Peyer's patch (tissue), 4 donors: ENCODE measurements at regions not wholly inside any gene's neighbourhood (a gene's known extent, or its start where the extent isn't known, plus 50 kb on each side); places are given as distances from the start of the nearest gene placed in this dataset.
"Not testable (repeated sequence)": the region's sequence is repeated elsewhere in the genome, so short reads cannot be mapped to it uniquely, and the experiment has no call there.

ENCODE experiments used
- DNase-seq, 3 donors: peaks; one replicate each; pipeline ENCODE4 v3.0.0-alpha.2; 2017 to 2019
- H3K27ac ChIP-seq, 4 donors: fragments of 200-600 bp; sonication (generic); one replicate each; pipeline ENCODE4 v1.5.1; 2016 to 2019
- H3K27me3 ChIP-seq, 2 donors: fragments of 200-600 bp; sonication (generic); one replicate each; pipeline ENCODE4 v1.5.1; 2019
- H3K36me3 ChIP-seq, 3 donors: fragments of 200-600 bp; sonication (generic); one replicate each; pipeline ENCODE4 v1.5.1; 2016 to 2019
- H3K4me1 ChIP-seq, 4 donors: fragments of 200-600 bp; sonication (generic); one replicate each; pipeline ENCODE4 v1.5.1; 2016 to 2019
- H3K4me3 ChIP-seq, 4 donors: fragments of 200-600 bp; sonication (generic); 1 replicate in 3 of 4; 2 replicates in 1 of 4; pipeline ENCODE4 v1.5.1; 2016 to 2019; ENCODE audit warnings: mild to moderate bottlenecking in 1 of 4
- H3K9me3 ChIP-seq, 4 donors: fragments of 200-600 bp; sonication (generic); one replicate each; pipeline ENCODE4 v1.5.1; 2016 to 2019; ENCODE audit warnings: mild to moderate bottlenecking in 1 of 4
- POLR2A ChIP-seq, 2 donors: fragments of 450-650 bp; IDR thresholded peaks; one replicate each; pipeline ENCODE4 v1.5.1; 2017; ENCODE audit warnings: antibody characterized with exemption in 2 of 2, mild to moderate bottlenecking in 2 of 2, moderate library complexity in 2 of 2
- TF ChIP-seq, protein P1 (sequence below), 6 experiments: fragments of 450-650 bp in 4 of 6; fragments of 200-600 bp in 2 of 6; sonication (generic) in 1 of 6; IDR thresholded peaks; one replicate each; pipeline ENCODE4 v1.5.1; 2017 to 2019; ENCODE audit warnings: antibody characterized with exemption in 6 of 6, mild to moderate bottlenecking in 3 of 6, moderate library complexity in 1 of 6

DNA sequence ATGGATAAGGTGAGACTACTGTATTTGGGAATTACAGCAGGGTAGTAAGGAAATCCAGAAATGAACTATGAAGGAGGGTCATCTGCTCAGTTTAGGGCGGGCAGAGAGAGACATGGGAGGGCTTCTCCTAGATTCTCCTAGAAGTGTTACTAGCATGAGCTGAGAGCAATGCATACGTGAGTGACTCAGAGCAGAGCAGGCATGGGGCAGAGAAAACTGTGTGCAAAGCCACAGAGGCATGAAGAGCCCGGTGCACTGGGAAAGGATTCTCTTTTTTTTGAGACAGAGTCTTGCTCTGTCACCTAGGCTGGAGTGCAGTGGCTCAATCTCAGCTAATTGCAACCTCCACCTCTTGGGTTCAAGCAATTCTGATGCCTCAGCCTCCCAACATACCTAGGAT, 116.2 kb downstream of the SOCS6 start:
- H3K27me3 ChIP-seq = no peaks in the 10 kb centered on the region
- no peaks in the 10 kb centered on the region for H3K9me3 ChIP-seq
- no peaks in the 10 kb centered on the region for H3K4me1 ChIP-seq
- no peak for DNase-seq
- H3K27ac ChIP-seq = no peak overlapping the region
- no peaks in the 10 kb centered on the region for H3K36me3 ChIP-seq
- TF ChIP-seq POLR2A (IDR thresholded peaks at IDR 0.05) = no peak
- TF ChIP-seq, protein P1, sequence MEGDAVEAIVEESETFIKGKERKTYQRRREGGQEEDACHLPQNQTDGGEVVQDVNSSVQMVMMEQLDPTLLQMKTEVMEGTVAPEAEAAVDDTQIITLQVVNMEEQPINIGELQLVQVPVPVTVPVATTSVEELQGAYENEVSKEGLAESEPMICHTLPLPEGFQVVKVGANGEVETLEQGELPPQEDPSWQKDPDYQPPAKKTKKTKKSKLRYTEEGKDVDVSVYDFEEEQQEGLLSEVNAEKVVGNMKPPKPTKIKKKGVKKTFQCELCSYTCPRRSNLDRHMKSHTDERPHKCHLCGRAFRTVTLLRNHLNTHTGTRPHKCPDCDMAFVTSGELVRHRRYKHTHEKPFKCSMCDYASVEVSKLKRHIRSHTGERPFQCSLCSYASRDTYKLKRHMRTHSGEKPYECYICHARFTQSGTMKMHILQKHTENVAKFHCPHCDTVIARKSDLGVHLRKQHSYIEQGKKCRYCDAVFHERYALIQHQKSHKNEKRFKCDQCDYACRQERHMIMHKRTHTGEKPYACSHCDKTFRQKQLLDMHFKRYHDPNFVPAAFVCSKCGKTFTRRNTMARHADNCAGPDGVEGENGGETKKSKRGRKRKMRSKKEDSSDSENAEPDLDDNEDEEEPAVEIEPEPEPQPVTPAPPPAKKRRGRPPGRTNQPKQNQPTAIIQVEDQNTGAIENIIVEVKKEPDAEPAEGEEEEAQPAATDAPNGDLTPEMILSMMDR (IDR thresholded peaks at IDR 0.05) = no peak
- no peak overlapping the region for H3K4me3 ChIP-seq

DNA sequence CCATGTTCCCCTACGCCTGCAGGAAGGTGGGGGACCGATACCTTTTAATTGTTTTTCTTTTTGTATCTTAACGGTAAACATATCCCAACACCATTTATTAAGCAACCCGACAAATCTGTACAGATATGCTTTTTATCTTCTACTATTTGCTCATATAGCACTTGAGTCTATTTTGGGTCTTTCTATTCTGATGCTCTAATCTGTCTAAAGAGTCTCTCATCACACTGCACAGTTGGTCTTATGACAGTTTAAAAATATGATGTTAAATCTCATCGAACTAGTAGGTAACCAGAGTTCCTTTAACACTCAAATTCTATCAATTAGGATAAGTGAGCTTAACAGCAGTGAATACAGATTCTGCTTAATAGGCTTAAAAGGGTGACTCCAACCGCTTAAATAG, 111.6 kb downstream of the SOCS6 start:
- no peak for DNase-seq
- Histone ChIP-seq H3K4me3 (no peak overlapping the region), H3K9me3 (no peaks in the 10 kb centered on the region), H3K27me3 (no peaks in the 10 kb centered on the region), H3K36me3 (no peaks in the 10 kb centered on the region), H3K4me1 (no peaks in the 10 kb centered on the region), H3K27ac (no peak overlapping the region)
- no peak for TF ChIP-seq POLR2A (IDR thresholded peaks at IDR 0.05)
- TF ChIP-seq, protein P1 (IDR thresholded peaks at IDR 0.05) = no peak

DNA sequence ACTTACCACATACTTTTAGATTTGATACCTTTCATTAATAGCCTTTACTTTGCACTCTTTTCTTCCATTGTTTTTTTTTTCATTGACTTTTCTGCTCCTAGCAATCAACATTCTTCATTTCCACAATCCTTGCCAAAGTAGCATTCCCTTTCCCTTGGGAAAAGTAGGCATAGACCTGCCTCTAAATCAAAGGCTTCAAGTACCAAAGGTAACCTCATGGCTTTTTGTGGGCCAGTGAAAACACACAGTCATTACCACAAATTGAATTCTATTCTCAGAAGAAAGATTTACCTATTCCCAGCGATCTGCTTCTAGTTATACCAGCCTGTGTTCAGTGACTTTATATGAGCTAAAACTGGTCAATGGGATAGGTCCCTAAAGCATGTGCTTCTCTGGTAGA, 109.2 kb downstream of the SOCS6 start:
- H3K4me3 ChIP-seq = no peak overlapping the region
- H3K27me3 ChIP-seq = no peaks in the 10 kb centered on the region
- no peak for TF ChIP-seq POLR2A (IDR thresholded peaks at IDR 0.05)
- TF ChIP-seq, protein P1 (IDR thresholded peaks at IDR 0.05) = no peak
- no peak for DNase-seq
- no peaks in the 10 kb centered on the region for H3K9me3 ChIP-seq
- H3K4me1 ChIP-seq = no peaks in the 10 kb centered on the region
- no peaks in the 10 kb centered on the region for H3K36me3 ChIP-seq
- no peak overlapping the region for H3K27ac ChIP-seq

DNA sequence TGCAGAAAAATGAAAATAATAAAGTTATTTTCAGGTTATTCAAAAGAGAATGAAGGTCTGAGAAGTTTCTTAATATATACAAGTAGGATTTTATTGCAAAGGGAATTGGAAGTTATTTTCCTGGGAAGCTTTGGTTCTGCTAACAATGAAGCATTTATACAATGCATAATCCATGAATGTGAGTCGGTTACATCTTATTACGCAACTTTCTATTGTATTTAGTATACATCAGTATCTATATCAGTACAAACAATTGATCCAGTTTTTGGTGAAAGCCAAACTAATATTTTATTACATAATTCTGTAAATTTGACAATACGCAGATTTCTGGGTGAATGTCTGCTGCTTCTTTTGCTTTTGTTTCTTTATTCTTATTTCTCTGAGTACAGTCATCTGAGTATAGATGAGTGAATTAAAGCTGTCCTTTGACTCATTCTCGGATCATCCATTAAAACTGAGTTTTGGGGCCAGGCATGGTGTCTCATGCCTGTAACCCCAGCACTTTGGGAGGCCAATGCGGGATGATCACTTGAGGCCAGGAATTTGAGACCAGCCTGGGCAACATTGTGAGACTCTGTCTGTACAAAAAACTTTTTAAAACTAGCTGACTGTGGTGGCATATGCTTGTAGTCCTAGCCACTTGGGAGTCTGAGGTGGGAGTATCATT, 108.5 kb downstream of the SOCS6 start:
- no peak overlapping the region for H3K27ac ChIP-seq
- TF ChIP-seq, protein P1 (IDR thresholded peaks at IDR 0.05) = no peak
- no peak for TF ChIP-seq POLR2A (IDR thresholded peaks at IDR 0.05)
- no peak for DNase-seq
- H3K27me3 ChIP-seq = no peaks in the 10 kb centered on the region
- no peaks in the 10 kb centered on the region for H3K9me3 ChIP-seq
- H3K36me3 ChIP-seq = no peaks in the 10 kb centered on the region
- no peak overlapping the region for H3K4me3 ChIP-seq
- no peaks in the 10 kb centered on the region for H3K4me1 ChIP-seq

DNA sequence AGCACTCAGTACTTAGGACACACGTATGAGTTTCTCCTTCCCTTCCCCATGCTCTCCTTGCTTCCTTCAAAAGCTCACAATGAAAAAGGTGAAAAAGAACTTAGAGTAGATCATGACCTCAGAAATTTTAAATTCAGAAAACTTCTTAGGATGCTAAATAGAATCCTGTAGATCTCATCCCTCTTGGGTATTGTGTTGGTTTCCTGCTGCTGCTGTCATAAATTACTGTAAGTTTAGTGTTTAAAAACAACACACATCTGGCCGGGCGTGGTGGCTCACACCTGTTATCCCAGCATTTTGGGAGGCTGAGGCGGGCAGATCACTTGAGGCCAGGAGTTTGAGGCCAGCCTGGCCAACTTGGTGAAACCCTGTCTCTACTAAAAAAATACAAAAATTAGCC, 106.9 kb downstream of the SOCS6 start:
- not testable (repeated sequence) for DNase-seq, H3K9me3 ChIP-seq, H3K4me3 ChIP-seq, H3K27ac ChIP-seq, H3K4me1 ChIP-seq, H3K36me3 ChIP-seq, H3K27me3 ChIP-seq

DNA sequence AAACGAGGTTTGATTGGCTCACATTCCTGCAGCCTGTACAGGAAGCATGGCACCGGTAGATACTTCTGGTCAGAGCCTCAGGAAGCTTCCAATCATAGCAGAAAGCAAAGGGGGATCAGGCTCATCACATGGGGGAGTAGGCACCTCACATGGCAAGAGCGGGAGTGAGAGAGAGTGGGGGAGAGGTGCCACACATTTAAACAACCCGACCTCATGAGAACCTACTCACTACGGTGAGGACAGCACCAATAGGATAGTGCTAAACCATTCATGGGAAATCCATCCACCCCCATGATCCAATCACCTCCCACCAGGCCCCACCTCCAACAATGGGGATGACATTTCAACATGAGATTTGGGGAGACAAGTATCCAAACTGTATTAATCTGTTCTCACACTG, 105.8 kb downstream of the SOCS6 start:
- DNase-seq = no peak
- no peak overlapping the region for H3K4me3 ChIP-seq
- no peak overlapping the region for H3K27ac ChIP-seq
- H3K27me3 ChIP-seq = no peaks in the 10 kb centered on the region
- no peaks in the 10 kb centered on the region for H3K9me3 ChIP-seq
- no peaks in the 10 kb centered on the region for H3K36me3 ChIP-seq
- no peaks in the 10 kb centered on the region for H3K4me1 ChIP-seq
- TF ChIP-seq POLR2A (IDR thresholded peaks at IDR 0.05) = no peak
- TF ChIP-seq, protein P1 (IDR thresholded peaks at IDR 0.05) = no peak
